Spleen (tissue), 11 donors: ENCODE measurements at regions not wholly inside any gene's neighbourhood (a gene's known extent, or its start where the extent isn't known, plus 50 kb on each side); places are given as distances from the start of the nearest gene placed in this dataset.

Experiments used
- DNase-seq: peaks from one replicate; pipeline ENCODE4 v3.0.0-alpha.2; 2020
- H3K27ac ChIP-seq, 8 donors: fragments of 200-600 bp; sonication (generic) in 7 of 8; 1 replicate in 4 of 8; 2 replicates in 4 of 8; pipeline versions ENCODE4 v1.5.0 to v1.8.0; 2016 to 2021; ENCODE audit warnings: inconsistent platforms in 4 of 8, mild to moderate bottlenecking in 4 of 8, moderate library complexity in 1 of 8
- H3K27me3 ChIP-seq, 7 donors: fragments of 200-600 bp; sonication (generic) in 6 of 7; replicated peaks in 1 of 7; 1 replicate in 4 of 7; 2 replicates in 3 of 7; pipeline versions ENCODE4 v1.5.0 to v1.8.0; 2016 to 2021; ENCODE audit warnings: inconsistent platforms in 3 of 7, mild to moderate bottlenecking in 1 of 7
- H3K36me3 ChIP-seq, 6 donors: fragments of 200-600 bp; sonication (generic) in 5 of 6; 1 replicate in 4 of 6; 2 replicates in 2 of 6; pipeline versions ENCODE4 v1.5.0 to v1.8.0; 2016 to 2021; ENCODE audit warnings: inconsistent platforms in 2 of 6
- H3K4me1 ChIP-seq, 6 donors: fragments of 200-600 bp; sonication (generic) in 5 of 6; 1 replicate in 3 of 6; 2 replicates in 3 of 6; pipeline versions ENCODE4 v1.5.0 to v1.8.0; 2016 to 2021; ENCODE audit warnings: inconsistent platforms in 3 of 6
- H3K4me3 ChIP-seq, 8 donors: fragments of 200-600 bp; sonication (generic) in 7 of 8; 1 replicate in 4 of 8; 2 replicates in 4 of 8; pipeline versions ENCODE4 v1.5.0 to v1.8.0; 2016 to 2021; ENCODE audit warnings: inconsistent platforms in 4 of 8, mild to moderate bottlenecking in 4 of 8, moderate library complexity in 2 of 8
- H3K9me3 ChIP-seq, 8 donors: fragments of 200-600 bp; sonication (generic) in 7 of 8; 1 replicate in 4 of 8; 2 replicates in 4 of 8; pipeline versions ENCODE4 v1.5.0 to v1.8.0; 2016 to 2021; ENCODE audit warnings: inconsistent platforms in 4 of 8
- CTCF ChIP-seq, 11 experiments: fragments of 200-600 bp in 7 of 11; fragments of 450-650 bp in 4 of 11; sonication (generic) in 4 of 11; IDR thresholded peaks in 8 of 11; conservative IDR thresholded peaks in 3 of 11; 1 replicate in 7 of 11; 2 replicates in 4 of 11; pipeline versions ENCODE4 v1.4.0 to v1.8.0; 2016 to 2021; ENCODE audit warnings: antibody characterized with exemption in 11 of 11, inconsistent platforms in 4 of 11, mild to moderate bottlenecking in 1 of 11
- POLR2A ChIP-seq, 3 donors: fragments of 450-650 bp; IDR thresholded peaks; one replicate each; pipeline ENCODE4 v1.5.1; 2017; ENCODE audit warnings: antibody characterized with exemption in 3 of 3, mild to moderate bottlenecking in 1 of 3
- POLR2AphosphoS5 ChIP-seq, 3 donors: sonication (generic); formaldehyde crosslinking; IDR thresholded peaks; one replicate each; pipeline ENCODE4 v1.5.1; 2017; ENCODE audit warnings: antibody characterized with exemption in 3 of 3
- WGBS, 5 donors: extraction: QIAGEN DNeasy Blood & Tissue Kit in 3 of 5; methylation state at CpG; one replicate each; pipeline versions ENCODE4 v1.1.5 to v1.1.7; 2013 to 2018; 5-methylcytosine and 5-hydroxymethylcytosine counted together
- intact Hi-C: fragments of 100-400 bp; cut with DNase I; formaldehyde crosslinking; loops from one replicate; pipeline ENCODE4 v1.15.0; 2023; ENCODE audit warnings: low total_unique reads
- donor health status: healthy with polysubstance abuse.
- donor health status: DM: no; HTN: no; CAD: no; lungs with moderate emphysema.
- donor health status: DM: no; HTN: no; CAD: no.
- donor health status: Bipolar disorder and iron deficiency.
- donor health status: healthy.
- donor health status: DM: no; HTN: no; CAD: no.
- donor health status: DM: yes; HTN: yes; CAD: no.

DNA sequence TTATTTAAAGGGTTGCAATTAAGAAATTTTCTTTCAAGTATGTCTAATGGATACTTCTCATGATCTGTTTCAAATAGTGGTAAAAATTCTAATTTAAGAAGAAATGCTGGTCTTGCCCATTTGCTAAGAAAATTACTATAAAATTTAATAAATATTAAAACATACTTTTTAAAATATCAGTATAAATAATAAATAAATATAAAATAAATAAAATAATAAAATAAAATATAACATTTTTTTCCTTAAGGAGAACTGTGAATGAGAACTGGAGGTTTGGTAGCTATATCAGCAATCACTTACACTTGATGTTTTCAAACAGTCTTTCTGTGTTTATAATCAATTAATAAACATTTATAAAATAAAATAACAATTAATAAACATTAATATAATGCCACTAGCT is 266.1 kb downstream of the HGF start:
- no peak overlapping the region for H3K4me3 ChIP-seq
- H3K27me3 ChIP-seq, result no peaks in the 10 kb centered on the region
- H3K9me3 ChIP-seq, result no peaks in the 10 kb centered on the region
- intact Hi-C loops, result no loop called here
- H3K36me3 ChIP-seq, result no peaks in the 10 kb centered on the region
- TF ChIP-seq CTCF (IDR thresholded peaks at IDR 0.05 in 8 of 11, conservative IDR thresholded peaks at IDR 0.05 in 3 of 11), result no peak
- no peak for TF ChIP-seq POLR2AphosphoS5 (IDR thresholded peaks at IDR 0.05)
- TF ChIP-seq POLR2A (IDR thresholded peaks at IDR 0.05), result no peak
- peaks cover 0 to 18% (median 2%) of the 10 kb centered on the region in 6 donors for H3K4me1 ChIP-seq
- no peak overlapping the region for H3K27ac ChIP-seq
- no peak for DNase-seq

DNA sequence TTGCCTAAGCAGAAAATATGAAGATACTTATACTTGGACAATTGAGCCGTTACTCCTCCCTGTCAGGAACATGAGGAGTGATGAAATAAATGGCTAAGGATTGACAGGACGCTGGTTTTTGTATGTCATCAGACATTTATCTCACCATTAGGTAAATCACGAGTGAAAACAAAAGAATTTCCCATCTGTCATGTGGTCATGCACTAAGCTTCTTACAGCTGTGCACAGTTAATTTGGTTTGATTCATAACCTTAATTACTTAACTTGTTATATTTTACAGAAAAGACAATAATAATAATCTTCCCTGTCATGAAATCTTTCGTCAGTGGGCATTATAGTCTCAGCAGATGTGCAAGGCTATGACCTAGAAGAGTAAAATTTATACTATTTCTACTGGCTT is 266.5 kb downstream of the HGF start:
- no peaks in the 10 kb centered on the region for H3K9me3 ChIP-seq
- peaks cover 0 to 18% (median 2%) of the 10 kb centered on the region in 6 donors for H3K4me1 ChIP-seq
- WGBS, 5 donors, result 76 to 85% (median 77%) methylated on average over 4 of the region's 4 CpGs
- intact Hi-C loops, result no loop called here
- no peaks in the 10 kb centered on the region for H3K36me3 ChIP-seq
- no peak for DNase-seq
- H3K4me3 ChIP-seq, result no peak overlapping the region
- no peaks in the 10 kb centered on the region for H3K27me3 ChIP-seq
- TF ChIP-seq CTCF (IDR thresholded peaks at IDR 0.05 in 8 of 11, conservative IDR thresholded peaks at IDR 0.05 in 3 of 11), result no peak
- H3K27ac ChIP-seq, result no peak overlapping the region

- 46 to 59% (median 50%) methylated on average over 2 of the region's 2 CpGs for WGBS, 5 donors
- Histone ChIP-seq H3K4me3 (no peak overlapping the region), H3K27ac (no peak overlapping the region), H3K36me3 (no peaks in the 10 kb centered on the region), H3K27me3 (no peaks in the 10 kb centered on the region), H3K9me3 (no peaks in the 10 kb centered on the region), H3K4me1 (peaks cover 0 to 18% (median 2%) of the 10 kb centered on the region in 6 donors)
- TF ChIP-seq CTCF (IDR thresholded peaks at IDR 0.05 in 8 of 11, conservative IDR thresholded peaks at IDR 0.05 in 3 of 11) (no peak), POLR2AphosphoS5 (IDR thresholded peaks at IDR 0.05) (no peak)
- no peak for DNase-seq
- intact Hi-C loops, result no loop called here
Measured at GRCh38 chr7:81501220-81501619, 268.6 kb downstream of the HGF start.

DNA sequence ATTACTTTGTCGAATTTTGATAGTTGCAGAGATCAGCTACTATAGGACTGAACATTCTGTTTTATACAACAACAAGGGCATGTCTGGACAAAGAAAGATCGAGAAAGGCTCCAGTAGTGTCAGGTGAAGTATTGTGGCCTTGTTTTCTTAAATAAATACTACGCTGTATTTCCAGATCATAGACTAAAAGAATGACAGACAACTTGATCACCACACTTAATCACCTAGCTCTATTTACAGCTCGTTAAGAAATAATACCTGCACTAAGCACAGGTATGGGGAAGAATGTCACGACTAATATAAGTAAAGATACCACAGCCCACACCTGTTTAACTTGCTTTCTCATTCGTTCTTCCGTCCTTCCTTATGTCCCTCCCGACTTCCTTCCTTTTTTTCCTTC is 269.2 kb downstream of the HGF start:
- Histone ChIP-seq H3K4me1 (peaks cover 0 to 18% (median 2%) of the 10 kb centered on the region in 6 donors), H3K9me3 (no peaks in the 10 kb centered on the region), H3K4me3 (no peak overlapping the region), H3K27ac (peak overlapping the region in 2 of 8 donors; percentile 8 to 36), H3K36me3 (no peaks in the 10 kb centered on the region), H3K27me3 (no peaks in the 10 kb centered on the region)
- intact Hi-C loops, result no loop called here
- WGBS, 5 donors, result 60 to 73% (median 67%) methylated on average over 8 of the region's 8 CpGs
- no peak for DNase-seq
- TF ChIP-seq POLR2A (IDR thresholded peaks at IDR 0.05) (no peak), CTCF (IDR thresholded peaks at IDR 0.05 in 8 of 11, conservative IDR thresholded peaks at IDR 0.05 in 3 of 11) (no peak), POLR2AphosphoS5 (IDR thresholded peaks at IDR 0.05) (no peak)
